HCT116 (cell line): ENCODE measurements at regions not wholly inside any gene's neighbourhood (a gene's known extent, or its start where the extent isn't known, plus 50 kb on each side); places are given as distances from the start of the nearest gene placed in this dataset.

Experiments used
- CTCF ChIP-seq, 3 experiments: fragments of 200-600 bp in 1 of 3; sonication (generic) in 1 of 3; IDR thresholded peaks in 2 of 3; conservative IDR thresholded peaks in 1 of 3; 2 replicates each; pipeline ENCODE4 v1.5.1; 2012 to 2017; ENCODE audit warnings: low read depth in 2 of 3, low read length in 2 of 3, antibody characterized with exemption in 1 of 3, borderline replicate concordance in 1 of 3, control low read depth in 1 of 3, mild to moderate bottlenecking in 1 of 3, mixed read lengths in 1 of 3, mixed run types in 1 of 3, moderate library complexity in 1 of 3; ENCODE audit not compliant: insufficient read depth in 1 of 3
- EGR1 ChIP-seq: IDR thresholded peaks from 2 replicates; pipeline ENCODE4 v1.6.1; 2012; ENCODE audit warnings: low read depth
- EZH2 ChIP-seq: fragments of 200-600 bp; sonication (generic); IDR thresholded peaks from 2 replicates; pipeline ENCODE4 v1.6.1; 2017; ENCODE audit warnings: antibody characterized with exemption, mixed run types
- EZH2phosphoT487 ChIP-seq: fragments of 200-600 bp; IDR thresholded peaks from 2 replicates; pipeline ENCODE4 v1.6.1; 2018; ENCODE audit warnings: antibody characterized with exemption, borderline replicate concordance
- MAX ChIP-seq: IDR thresholded peaks from 2 replicates; pipeline ENCODE4 v1.6.1; 2012
- POLR2A ChIP-seq: IDR thresholded peaks from 2 replicates; pipeline ENCODE4 v1.7.0; 2011; ENCODE audit warnings: borderline replicate concordance; ENCODE audit not compliant: insufficient read depth, insufficient read length; ENCODE audit errors: extremely low read depth
- SP1 ChIP-seq: IDR thresholded peaks from 2 replicates; pipeline ENCODE4 v1.6.1; 2012; ENCODE audit warnings: low read depth
- SRF ChIP-seq: IDR thresholded peaks from 2 replicates; pipeline ENCODE4 v1.6.1; 2012; ENCODE audit warnings: low read depth
- ZBTB33 ChIP-seq: IDR thresholded peaks from 2 replicates; pipeline ENCODE4 v1.6.1; 2011; ENCODE audit warnings: mild to moderate bottlenecking, low read length, moderate library complexity; ENCODE audit not compliant: insufficient replicate concordance; ENCODE audit errors: extremely low read depth

GRCh38 chr1:83637009-83637408 lies 361.9 kb downstream of the TTLL7 start:
- TF ChIP-seq EZH2 (no peak), SP1 (no peak), CTCF (IDR thresholded peaks at IDR 0.05 in 2 of 3, conservative IDR thresholded peaks at IDR 0.05 in 1 of 3; ENCODE audit: borderline replicate concordance in 1 of 3, insufficient read depth in 1 of 3, low read depth in 2 of 3, low read length in 2 of 3) (no peak), POLR2A (no peak), EGR1 (no peak), SRF (no peak), MAX (no peak), EZH2phosphoT487 (no peak), ZBTB33 (no peak)
